Activated CD8-positive, alpha-beta T cell treated with anti-CD3 and anti-CD28 coated beads, Interleukin-2, amount 10 ng/mL, durations not matched to agents 7 days and 5 days (primary cell): ENCODE measurements at regions not wholly inside any gene's neighbourhood (a gene's known extent, or its start where the extent isn't known, plus 50 kb on each side); places are given as distances from the start of the nearest gene placed in this dataset.
"Not testable (repeated sequence)": the region's sequence is repeated elsewhere in the genome, so short reads cannot be mapped to it uniquely, and the experiment has no call there.

ENCODE experiments used
- ATAC-seq: fragments of 150-1000 bp; cut with Tn5 transposase; one replicate; pipeline ENCODE4 v1.10.0; 2021; ENCODE audit warnings: moderate library complexity
- CTCF ChIA-PET: fragments of 350-600 bp; sonication (Branson Sonifier 250); formaldehyde crosslinking; loops from one replicate; lab custom pipeline; 2021; ENCODE audit warnings: antibody characterized with exemption; lab: Charles Lee
- POLR2A ChIA-PET: fragments of 350-600 bp; sonication (Branson Sonifier 250); formaldehyde crosslinking; loops from one replicate; lab custom pipeline; 2021; ENCODE audit warnings: antibody characterized with exemption; lab: Charles Lee
- DNase-seq: peaks from one replicate; pipeline ENCODE4 v3.0.0-alpha.2; 2020
- H3K27ac Mint-ChIP-seq: one replicate; pipeline ENCODE4 v1.8.0; 2021; ENCODE audit warnings: mild to moderate bottlenecking, mixed read lengths
- H3K27me3 Mint-ChIP-seq: one replicate; pipeline ENCODE4 v1.8.0; 2021; ENCODE audit warnings: low read depth, mixed read lengths
- H3K36me3 Mint-ChIP-seq: one replicate; pipeline ENCODE4 v1.8.0; 2021; ENCODE audit warnings: low read depth, mixed read lengths
- H3K4me1 Mint-ChIP-seq: one replicate; pipeline ENCODE4 v1.8.0; 2021; ENCODE audit warnings: low read depth, mixed read lengths
- H3K4me3 Mint-ChIP-seq: one replicate; pipeline ENCODE4 v1.8.0; 2021; ENCODE audit warnings: mild to moderate bottlenecking, mixed read lengths
- H3K9me3 Mint-ChIP-seq: one replicate; pipeline ENCODE4 v1.8.0; 2022; ENCODE audit warnings: mixed read lengths; ENCODE audit not compliant: insufficient read depth

GRCh38 chr4:111326450-111326849 lies 703.6 kb upstream of the PITX2 start:
- H3K4me3 Mint-ChIP-seq, result no peak overlapping the region
- no peaks in the 10 kb centered on the region for H3K36me3 Mint-ChIP-seq
- H3K27ac Mint-ChIP-seq, result no peak overlapping the region
- ATAC-seq, result no peak
- CTCF ChIA-PET, result no interaction called here
- POLR2A ChIA-PET, result no interaction called here
- H3K27me3 Mint-ChIP-seq, result no peaks in the 10 kb centered on the region
- H3K9me3 Mint-ChIP-seq, result no peaks in the 10 kb centered on the region
- no peak for DNase-seq
- H3K4me1 Mint-ChIP-seq, result no peaks in the 10 kb centered on the region

GRCh38 chr4:111330786-111331185 lies 707.9 kb upstream of the PITX2 start:
- no peaks in the 10 kb centered on the region for H3K36me3 Mint-ChIP-seq
- H3K9me3 Mint-ChIP-seq, result peaks cover 8% of the 10 kb centered on the region
- no peak overlapping the region for H3K27ac Mint-ChIP-seq
- no peaks in the 10 kb centered on the region for H3K27me3 Mint-ChIP-seq
- no peak overlapping the region for H3K4me3 Mint-ChIP-seq
- ChIA-PET CTCF (no interaction called here), POLR2A (no interaction called here)
- no peaks in the 10 kb centered on the region for H3K4me1 Mint-ChIP-seq
- no peak for ATAC-seq
- DNase-seq, result no peak

- DNase-seq (no peak), ATAC-seq (no peak)
- Mint-ChIP-seq H3K36me3 (no peaks in the 10 kb centered on the region), H3K4me1 (no peaks in the 10 kb centered on the region), H3K27ac (no peak overlapping the region), H3K4me3 (no peak overlapping the region), H3K9me3 (peaks cover 13% of the 10 kb centered on the region), H3K27me3 (no peaks in the 10 kb centered on the region)
- ChIA-PET CTCF (no interaction called here), POLR2A (no interaction called here)
These were observed 711.5 kb upstream of the PITX2 start for GRCh38 chr4:111334361-111334760.

- POLR2A ChIA-PET, result not testable (repeated sequence)
- peaks cover 13% of the 10 kb centered on the region for H3K9me3 Mint-ChIP-seq
These were observed 714.5 kb upstream of the PITX2 start for GRCh38 chr4:111337186-111337876.

GRCh38 chr4:111359602-111360001 lies 736.7 kb upstream of the PITX2 start:
- POLR2A ChIA-PET, result no interaction called here
- Mint-ChIP-seq H3K4me1 (no peaks in the 10 kb centered on the region), H3K4me3 (no peak overlapping the region), H3K27ac (no peak overlapping the region), H3K36me3 (no peaks in the 10 kb centered on the region), H3K27me3 (no peaks in the 10 kb centered on the region), H3K9me3 (peaks cover 8% of the 10 kb centered on the region)
- no peak for DNase-seq
- CTCF ChIA-PET, result no interaction called here
- no peak for ATAC-seq

More at GRCh38 chr4:111337186-111337876, 714.5 kb upstream of the PITX2 start:
- H3K4me1 Mint-ChIP-seq, ATAC-seq, CTCF ChIA-PET, H3K4me3 Mint-ChIP-seq, H3K27ac Mint-ChIP-seq, H3K36me3 Mint-ChIP-seq, H3K27me3 Mint-ChIP-seq, DNase-seq: not testable (repeated sequence)

GRCh38 chr4:111360906-111361305 lies 738.0 kb upstream of the PITX2 start:
- Mint-ChIP-seq H3K4me1 (no peaks in the 10 kb centered on the region), H3K36me3 (no peaks in the 10 kb centered on the region), H3K27ac (no peak overlapping the region), H3K27me3 (no peaks in the 10 kb centered on the region), H3K4me3 (no peak overlapping the region), H3K9me3 (peaks cover 8% of the 10 kb centered on the region)
- no peak for ATAC-seq
- POLR2A ChIA-PET, result no interaction called here
- DNase-seq, result no peak
- CTCF ChIA-PET, result no interaction called here

- ATAC-seq (no peak), DNase-seq (no peak)
- H3K27me3 Mint-ChIP-seq, result no peaks in the 10 kb centered on the region
- peaks cover 17% of the 10 kb centered on the region for H3K9me3 Mint-ChIP-seq
- H3K27ac Mint-ChIP-seq, result no peak overlapping the region
- no peak overlapping the region for H3K4me3 Mint-ChIP-seq
- H3K4me1 Mint-ChIP-seq, result no peaks in the 10 kb centered on the region
- ChIA-PET CTCF (no interaction called here), POLR2A (no interaction called here)
- H3K36me3 Mint-ChIP-seq, result no peaks in the 10 kb centered on the region
These were observed 740.1 kb upstream of the PITX2 start for GRCh38 chr4:111362941-111363361.

- H3K27ac Mint-ChIP-seq, H3K9me3 Mint-ChIP-seq, H3K36me3 Mint-ChIP-seq, H3K27me3 Mint-ChIP-seq, H3K4me1 Mint-ChIP-seq, ATAC-seq, POLR2A ChIA-PET, CTCF ChIA-PET, H3K4me3 Mint-ChIP-seq, DNase-seq: not testable (repeated sequence)
These were observed 755.0 kb upstream of the PITX2 start for GRCh38 chr4:111377880-111378279.

GRCh38 chr4:111388561-111388960 lies 756.7 kb upstream of the FAM241A start:
- DNase-seq (no peak), ATAC-seq (no peak)
- no peaks in the 10 kb centered on the region for H3K4me1 Mint-ChIP-seq
- CTCF ChIA-PET, result no interaction called here
- H3K9me3 Mint-ChIP-seq, result peaks cover 4% of the 10 kb centered on the region
- POLR2A ChIA-PET, result no interaction called here
- no peaks in the 10 kb centered on the region for H3K36me3 Mint-ChIP-seq
- no peak overlapping the region for H3K27ac Mint-ChIP-seq
- no peaks in the 10 kb centered on the region for H3K27me3 Mint-ChIP-seq
- no peak overlapping the region for H3K4me3 Mint-ChIP-seq

GRCh38 chr4:111391829-111392228 lies 753.4 kb upstream of the FAM241A start:
- DNase-seq, result no peak
- Mint-ChIP-seq H3K9me3 (peaks cover 4% of the 10 kb centered on the region), H3K4me3 (no peak overlapping the region), H3K27me3 (no peaks in the 10 kb centered on the region), H3K4me1 (no peaks in the 10 kb centered on the region), H3K27ac (no peak overlapping the region), H3K36me3 (no peaks in the 10 kb centered on the region)
- ChIA-PET POLR2A (no interaction called here), CTCF (no interaction called here)
- no peak for ATAC-seq

GRCh38 chr4:111393781-111394180 lies 751.5 kb upstream of the FAM241A start:
- H3K36me3 Mint-ChIP-seq, result no peaks in the 10 kb centered on the region
- no peaks in the 10 kb centered on the region for H3K27me3 Mint-ChIP-seq
- no peak for DNase-seq
- H3K4me3 Mint-ChIP-seq, result no peak overlapping the region
- ATAC-seq, result no peak
- ChIA-PET CTCF (no interaction called here), POLR2A (no interaction called here)
- no peaks in the 10 kb centered on the region for H3K4me1 Mint-ChIP-seq
- H3K9me3 Mint-ChIP-seq, result peaks cover 4% of the 10 kb centered on the region
- no peak overlapping the region for H3K27ac Mint-ChIP-seq

GRCh38 chr4:111398906-111399330 lies 746.3 kb upstream of the FAM241A start:
- no peaks in the 10 kb centered on the region for H3K9me3 Mint-ChIP-seq
- DNase-seq, result no peak
- no peaks in the 10 kb centered on the region for H3K4me1 Mint-ChIP-seq
- H3K36me3 Mint-ChIP-seq, result no peaks in the 10 kb centered on the region
- no peaks in the 10 kb centered on the region for H3K27me3 Mint-ChIP-seq
- H3K4me3 Mint-ChIP-seq, result no peak overlapping the region
- no peak for ATAC-seq
- no peak overlapping the region for H3K27ac Mint-ChIP-seq
- ChIA-PET CTCF (no interaction called here), POLR2A (no interaction called here)

- Mint-ChIP-seq H3K4me1 (no peaks in the 10 kb centered on the region), H3K9me3 (no peaks in the 10 kb centered on the region), H3K4me3 (no peak overlapping the region), H3K27me3 (no peaks in the 10 kb centered on the region), H3K27ac (no peak overlapping the region), H3K36me3 (no peaks in the 10 kb centered on the region)
- ChIA-PET POLR2A (no interaction called here), CTCF (no interaction called here)
- DNase-seq (no peak), ATAC-seq (no peak)
These were observed 745.6 kb upstream of the FAM241A start for GRCh38 chr4:111399623-111400022.
